ENCODE measurements at regions not wholly inside any gene's neighbourhood (a gene's known extent, or its start where the extent isn't known, plus 50 kb on each side); places are given as distances from the start of the nearest gene placed in this dataset.

DNA sequence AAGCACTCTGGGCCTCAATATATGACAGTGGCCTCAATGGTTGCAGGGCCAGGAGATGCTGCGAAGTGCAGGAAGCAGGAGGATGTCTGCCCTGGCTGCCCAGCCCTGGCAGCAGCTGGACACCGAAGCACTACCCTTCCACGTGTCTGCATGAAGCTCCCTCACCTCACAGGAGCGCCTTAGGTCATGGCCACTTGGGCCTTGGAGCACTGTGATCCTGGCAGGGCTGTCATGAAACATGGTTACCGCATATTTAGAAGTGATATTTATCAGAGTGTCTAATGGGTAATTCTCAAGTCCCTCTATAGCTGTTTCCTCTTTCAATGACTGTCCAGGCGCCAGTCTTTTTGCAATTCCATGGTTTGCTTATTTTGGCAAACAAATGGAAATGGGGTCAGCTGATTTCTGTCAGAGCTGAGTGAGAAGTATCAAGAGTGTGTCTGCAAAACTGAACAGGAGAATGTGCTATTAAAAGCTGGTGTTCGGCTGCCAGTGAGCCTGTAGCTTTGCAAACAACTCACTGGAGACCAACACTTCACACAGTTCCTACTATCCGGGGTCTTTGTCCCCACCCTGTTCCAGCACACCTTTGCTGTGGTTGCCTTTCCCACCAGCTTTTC lies 285.9 kb downstream of the KIF4B start:
- no peak for DNase-seq

DNA sequence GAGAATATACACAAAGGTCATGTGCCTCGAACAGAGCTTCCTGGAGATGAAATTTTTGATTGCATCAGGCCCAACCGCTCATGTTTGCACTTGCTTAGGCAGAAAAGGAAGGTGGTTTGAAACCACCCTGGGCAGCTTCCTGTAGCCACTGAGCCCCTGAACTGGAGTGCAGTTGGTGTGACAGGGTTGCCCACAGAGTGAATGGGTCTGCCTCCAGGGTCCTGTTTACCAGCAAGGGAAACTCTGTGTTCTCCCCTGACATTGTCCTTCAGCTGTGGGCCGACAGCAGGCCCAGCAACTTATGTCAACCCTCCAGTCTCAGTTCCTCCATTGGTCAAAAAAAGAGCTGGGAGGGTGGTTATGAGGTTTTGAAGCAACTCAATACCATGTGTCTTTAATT lies 289.6 kb downstream of the KIF4B start:
- DNase-seq = no peak

DNA sequence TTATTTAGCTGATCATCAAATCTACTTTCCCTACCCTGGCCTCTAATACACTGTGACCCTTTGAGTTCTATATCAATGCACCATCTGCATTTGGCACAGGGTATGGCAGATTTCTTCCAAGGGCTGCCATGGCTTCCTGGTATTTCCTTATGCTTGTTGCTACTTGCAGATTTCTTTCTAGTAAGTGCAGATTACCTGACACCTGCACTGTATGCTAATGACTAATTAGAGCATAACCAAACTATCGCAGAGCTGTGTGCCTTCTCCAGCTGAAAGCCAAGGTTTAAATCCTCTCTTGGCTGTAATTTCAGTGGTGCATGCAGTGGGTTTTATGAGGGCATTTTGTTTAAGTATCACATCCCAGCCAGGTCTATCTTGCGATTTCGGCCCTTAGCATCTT lies 293.7 kb downstream of the KIF4B start:
- DNase-seq = no peak

DNA sequence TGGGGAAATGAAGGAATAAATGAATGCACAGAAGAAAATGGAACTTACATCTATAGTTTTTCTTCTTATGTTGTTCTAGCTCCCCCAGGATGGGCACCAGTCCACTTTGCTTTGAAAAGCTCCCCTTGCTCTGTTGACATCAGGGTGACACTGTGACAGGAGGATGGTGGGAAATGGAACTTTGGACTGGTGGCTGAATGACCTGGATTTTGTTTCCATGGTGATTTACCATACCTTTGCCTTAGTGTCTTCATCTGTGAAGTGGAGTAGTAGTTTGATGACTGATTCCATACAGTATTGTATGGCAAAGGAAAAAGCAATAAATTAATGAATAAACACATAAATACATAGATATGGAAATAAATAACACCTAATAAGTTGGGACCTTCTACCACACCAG lies 294.7 kb downstream of the KIF4B start:
- no peak for DNase-seq

DNA sequence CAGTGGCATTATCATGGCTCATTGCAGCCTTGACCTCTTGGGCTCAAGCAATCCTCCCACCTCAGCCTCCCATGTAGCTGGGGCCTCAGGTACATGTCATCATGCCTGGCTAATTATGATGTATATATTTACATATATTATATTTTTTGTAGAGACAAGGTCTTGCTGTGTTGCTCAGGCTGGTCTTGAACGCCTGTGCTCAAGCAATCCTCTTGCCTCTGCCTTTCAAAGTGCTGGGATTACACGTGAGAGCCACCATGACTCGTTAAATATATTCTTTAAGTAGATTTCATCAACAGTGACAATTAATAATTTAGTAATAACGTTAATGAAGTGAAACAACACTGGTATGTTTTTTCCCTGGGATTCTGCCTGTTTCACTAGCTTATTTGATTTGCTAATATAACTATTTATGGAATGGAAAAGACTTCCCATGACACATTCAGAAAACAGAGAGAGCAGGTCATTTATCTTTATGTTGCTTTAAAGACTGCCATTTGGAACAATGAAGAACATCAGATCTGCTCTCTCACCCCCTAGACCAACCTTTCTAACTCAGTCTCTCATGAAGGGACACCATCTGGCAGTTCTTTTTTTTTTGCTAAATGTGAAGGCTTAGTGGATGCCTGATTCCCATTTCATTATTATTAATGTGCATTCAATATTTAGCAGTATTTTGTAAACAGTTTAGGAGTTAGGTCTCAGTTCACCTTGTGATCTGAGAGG lies 295.6 kb downstream of the KIF4B start:
- no peak for DNase-seq

DNA sequence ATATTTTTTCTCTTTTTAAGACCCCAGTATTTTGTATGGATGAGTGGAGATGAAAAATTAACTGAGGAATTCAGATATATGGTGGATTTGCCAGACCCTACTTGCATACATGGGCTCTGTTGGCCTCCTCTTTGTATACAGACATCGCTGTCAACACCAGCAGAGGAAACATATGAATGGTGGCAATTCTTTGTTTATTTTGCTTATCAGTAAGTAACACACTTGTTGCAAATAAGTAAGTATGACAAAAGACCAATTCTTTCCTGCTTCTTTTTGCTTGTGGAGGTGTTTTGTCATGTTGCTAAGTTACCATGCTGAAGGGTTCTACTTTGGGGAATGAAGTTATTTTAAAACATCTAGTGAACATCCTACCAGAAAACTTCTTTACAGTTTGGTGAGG lies 298.2 kb downstream of the KIF4B start:
- no peak for DNase-seq

DNA sequence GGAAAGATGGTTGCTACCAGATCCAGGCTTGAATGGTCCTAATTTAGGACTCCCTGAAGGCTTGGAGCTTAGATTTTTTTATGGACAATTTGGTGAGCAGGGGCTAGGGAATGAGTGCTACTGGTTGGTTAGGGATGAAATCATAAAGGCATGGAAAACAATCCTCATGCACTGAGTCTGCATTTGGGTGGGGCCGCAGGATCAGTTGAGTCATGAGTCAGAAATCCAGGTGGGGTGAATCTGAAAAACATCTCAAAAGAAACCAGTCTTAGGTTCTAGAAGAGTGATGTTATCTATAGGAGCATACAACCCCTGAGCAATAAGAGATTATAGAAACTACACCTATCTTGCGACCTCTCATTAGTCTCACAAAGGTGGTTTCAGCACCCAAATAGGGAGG lies 300.0 kb downstream of the KIF4B start:
- no peak for DNase-seq

DNA sequence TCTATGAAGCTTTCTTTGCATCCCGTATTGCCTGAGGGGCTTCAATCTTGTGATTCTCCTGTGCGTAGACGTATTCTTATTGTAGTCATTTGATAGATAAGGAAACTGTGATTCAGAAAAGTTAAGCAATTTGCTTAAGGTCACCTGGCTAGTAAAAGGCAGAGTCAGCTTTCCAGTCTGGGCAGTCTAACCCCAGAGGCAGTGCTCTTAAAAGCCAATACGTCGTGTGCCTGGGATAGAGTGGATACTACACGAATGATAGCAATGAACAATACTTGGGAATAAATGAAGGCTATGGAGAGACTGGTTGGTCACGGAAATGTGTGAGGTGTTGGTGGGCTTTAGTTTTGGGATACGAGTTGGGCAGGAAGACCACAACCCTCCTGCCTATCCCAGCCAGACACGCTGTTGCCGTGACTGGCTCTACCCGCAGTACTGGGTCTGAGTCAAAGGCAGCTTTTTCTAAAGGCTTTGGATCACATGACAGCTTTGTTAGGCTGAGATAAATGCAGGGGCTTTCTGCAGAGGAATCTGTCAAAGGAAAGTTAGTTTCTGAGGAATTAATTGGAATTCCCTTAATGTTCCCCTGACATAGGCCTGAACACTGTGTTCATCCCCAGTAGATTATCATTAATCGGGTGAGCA lies 302.6 kb downstream of the KIF4B start:
- no peak for DNase-seq

DNA sequence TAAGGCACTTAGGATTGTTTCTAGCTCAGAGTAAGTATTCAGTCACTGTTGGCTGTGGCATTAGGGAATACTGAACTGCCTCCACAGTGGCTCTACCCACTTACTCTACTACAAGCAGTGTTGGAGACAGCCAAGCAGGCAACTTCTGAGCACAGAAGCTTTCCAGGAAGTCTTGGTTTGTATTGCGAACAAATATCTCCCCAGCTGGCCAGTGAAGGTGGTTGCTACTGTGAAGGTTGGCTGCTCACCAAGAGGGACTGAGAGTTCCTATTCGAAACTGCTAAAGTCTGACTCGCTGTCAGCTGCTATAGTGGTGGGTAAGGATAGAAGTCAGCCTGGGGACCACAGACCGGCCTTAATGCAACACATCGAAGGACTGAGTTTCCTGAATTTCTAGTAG lies 319.1 kb downstream of the KIF4B start:
- no peak for DNase-seq

DNA sequence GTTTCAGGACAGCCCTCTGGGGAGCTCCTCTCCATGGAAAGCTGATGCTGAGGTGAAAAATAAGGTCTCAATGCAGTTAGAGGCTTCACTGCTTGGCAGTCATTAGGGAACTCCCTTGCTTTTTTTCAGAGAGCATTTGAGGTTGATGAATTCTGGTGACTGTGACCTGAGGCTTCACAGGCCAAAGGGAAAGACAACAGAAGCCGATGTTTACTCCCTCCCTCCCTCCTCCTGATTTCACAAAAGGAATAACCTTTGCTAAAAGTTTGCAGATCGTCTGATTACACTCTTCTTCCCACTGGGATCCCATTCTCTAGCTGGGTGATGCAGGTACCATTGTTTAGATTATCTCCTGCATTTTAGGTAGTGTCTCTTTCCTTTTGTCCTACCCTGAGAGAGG lies 329.4 kb downstream of the KIF4B start:
- DNase-seq = no peak

DNA sequence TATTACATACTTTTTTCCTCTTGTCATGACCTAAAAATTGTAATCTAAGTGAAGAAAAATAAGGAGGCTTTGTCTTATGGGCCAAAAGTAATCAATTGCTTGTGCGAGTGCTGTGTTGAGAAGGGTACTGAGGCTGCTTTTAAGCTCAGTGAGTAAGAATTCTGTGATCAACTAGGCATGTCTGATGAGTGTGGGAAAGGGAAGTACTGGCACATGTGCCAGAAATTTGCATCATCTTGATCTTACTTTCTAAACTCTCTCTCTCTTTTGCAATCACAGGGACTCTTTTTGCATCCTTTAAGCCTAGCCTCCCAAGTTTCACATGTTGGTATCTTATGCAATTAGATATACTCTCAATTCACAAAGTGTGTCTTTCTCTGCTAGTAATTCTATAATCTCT lies 329.9 kb downstream of the KIF4B start:
- DNase-seq = no peak

DNA sequence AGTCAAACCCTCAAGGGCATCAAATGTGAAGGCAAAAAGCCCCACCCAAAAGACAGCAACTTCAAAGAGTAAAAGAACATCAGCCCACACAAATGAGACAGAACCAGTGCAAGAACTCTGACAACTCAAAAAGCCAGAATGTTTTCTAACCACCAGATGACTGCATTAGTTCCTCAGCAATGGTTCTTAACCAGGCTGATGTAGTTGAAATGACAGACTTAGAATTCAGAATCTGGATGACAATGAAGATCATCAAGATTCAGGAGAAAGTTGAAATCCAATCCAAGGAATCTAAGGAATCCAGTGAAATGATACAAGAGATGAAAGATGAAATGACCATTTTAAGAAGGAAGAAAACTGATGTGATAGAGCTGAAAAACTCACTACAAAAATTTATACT lies 339.7 kb downstream of the KIF4B start:
- DNase-seq = no peak

DNA sequence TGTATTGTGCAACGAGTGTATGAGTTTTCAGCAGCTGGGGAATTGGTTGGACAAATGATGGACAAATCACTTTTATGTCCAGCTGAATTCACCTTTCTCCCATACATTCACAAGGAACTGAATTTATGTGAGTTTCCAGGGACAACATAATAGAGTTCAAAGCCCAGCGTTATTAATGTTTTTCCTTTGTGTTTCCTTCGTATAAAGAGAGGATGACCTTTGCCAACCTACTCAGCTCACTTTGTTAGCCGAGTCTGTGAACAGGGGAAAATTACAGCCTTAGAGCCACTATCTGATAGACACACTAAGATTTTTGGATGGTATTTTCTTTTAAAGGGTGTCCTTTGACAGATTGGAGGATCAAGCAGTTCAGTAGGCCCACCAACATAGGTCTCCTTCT lies 352.5 kb downstream of the KIF4B start:
- no peak for DNase-seq

DNA sequence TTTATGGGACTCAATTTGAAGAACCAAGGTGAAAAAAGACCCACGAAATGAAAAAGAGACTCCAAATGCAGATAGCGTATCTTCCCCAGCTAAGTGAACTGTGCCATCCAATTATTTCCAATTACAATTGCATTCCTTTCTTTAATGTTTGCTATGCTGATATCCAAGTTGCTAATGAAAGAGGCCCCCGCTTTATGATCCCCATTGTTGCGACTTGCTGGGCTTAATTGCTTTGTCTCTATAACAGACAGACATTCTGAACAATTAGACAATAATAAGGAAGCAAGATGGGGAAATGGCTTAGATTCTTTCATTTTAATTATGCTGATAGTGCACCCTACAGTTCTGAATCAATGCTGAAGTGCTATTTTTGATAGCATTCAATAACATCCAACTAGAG lies 354.3 kb downstream of the KIF4B start:
- DNase-seq = no peak

DNA sequence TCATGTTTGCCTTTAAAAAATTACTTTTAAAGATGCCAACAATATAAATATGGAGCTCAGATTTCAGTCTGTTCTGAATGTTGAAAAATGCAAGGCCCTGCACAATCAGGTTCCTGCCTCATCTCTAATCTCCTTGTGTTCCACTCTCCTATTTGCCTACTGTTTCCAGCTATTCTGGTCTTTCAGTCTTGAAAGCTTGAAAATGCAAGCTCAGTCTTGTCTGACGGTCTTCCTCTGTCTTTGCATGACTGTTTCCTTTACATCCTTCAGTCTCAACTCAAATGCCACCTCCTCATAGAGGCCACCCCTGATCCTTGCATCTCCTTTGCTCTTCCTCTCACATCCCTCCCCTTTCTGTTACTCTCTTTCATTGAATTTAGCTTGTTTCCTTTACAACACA lies 354.9 kb downstream of the KIF4B start:
- DNase-seq = no peak

DNA sequence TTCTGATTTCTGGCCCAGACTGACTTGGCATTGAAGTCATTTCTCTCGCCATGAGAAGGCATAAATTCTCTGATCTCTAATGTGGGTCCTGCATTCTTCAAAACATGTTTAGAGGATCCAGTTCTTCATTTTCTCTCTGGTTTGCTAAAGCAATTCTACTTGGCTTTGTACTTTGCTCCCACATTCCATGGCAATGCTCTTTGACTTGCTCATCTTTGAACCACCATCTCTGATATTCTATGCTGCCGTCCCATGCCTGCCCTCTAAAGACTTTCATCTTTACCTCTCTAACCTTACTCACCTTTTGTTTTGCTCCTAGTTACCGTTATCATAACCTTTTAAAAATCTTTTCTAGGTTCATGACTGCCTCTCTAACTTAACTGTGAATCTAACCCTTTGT lies 366.9 kb downstream of the KIF4B start:
- no peak for DNase-seq

DNA sequence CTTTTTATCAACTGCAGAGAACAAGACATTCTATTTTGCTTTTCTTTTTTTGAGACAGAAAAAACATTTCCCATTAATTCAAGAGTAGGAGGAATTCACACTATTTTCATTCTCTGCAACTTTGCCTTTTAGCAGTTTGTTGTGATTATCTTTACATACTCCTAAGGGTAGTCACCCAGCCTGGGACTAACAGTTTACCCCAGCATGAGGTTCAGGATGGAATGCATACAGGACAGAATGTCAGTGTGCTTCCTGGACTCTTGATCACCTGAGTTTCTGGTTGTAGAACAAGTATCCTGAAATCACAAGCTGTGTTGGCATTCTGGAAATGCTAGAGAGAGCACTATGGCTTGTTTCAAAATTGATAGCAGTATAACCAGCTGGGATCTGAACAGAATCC lies 368.1 kb downstream of the KIF4B start:
- no peak for DNase-seq

DNA sequence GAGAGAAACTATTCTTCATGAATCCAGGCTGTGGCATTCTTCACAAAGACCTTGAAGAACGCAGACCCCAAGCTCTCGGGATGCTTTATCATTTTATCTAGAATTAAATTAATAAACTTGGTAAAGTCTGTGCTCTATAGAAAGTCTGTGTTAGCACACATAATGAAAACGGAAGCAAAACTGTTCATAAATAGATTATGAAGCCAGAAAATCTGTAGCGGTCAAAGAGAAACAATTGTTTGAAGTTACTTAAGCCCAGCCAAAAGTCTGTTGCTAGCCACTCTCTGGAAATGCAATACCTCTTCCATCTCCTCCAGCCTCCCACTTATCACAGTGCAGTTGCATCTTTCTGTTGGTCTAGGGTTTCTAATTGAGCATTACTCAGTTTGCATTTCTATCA lies 375.9 kb downstream of the KIF4B start:
- DNase-seq = no peak

DNA sequence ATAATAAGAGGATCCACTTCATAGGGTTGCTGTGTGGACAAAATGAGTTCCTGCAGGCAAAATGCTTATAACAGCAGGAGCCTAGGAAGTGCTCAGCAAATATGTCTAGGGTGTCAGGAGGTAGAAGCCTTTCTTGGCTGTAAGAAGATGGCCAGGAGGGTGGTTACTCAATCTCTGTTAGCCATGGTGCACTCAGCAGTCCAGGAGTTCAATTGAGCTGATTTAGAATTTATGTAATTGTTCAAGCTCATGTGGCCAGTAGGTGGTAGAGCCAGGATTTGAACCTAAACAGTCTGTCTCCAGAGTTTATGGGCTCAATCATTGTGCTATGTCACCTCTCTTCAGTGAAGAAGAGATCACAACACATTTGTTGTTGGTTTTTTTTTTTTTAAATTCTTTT lies 381.2 kb downstream of the KIF4B start:
- DNase-seq = peak in 1 of 2 experiments; percentile 16

DNA sequence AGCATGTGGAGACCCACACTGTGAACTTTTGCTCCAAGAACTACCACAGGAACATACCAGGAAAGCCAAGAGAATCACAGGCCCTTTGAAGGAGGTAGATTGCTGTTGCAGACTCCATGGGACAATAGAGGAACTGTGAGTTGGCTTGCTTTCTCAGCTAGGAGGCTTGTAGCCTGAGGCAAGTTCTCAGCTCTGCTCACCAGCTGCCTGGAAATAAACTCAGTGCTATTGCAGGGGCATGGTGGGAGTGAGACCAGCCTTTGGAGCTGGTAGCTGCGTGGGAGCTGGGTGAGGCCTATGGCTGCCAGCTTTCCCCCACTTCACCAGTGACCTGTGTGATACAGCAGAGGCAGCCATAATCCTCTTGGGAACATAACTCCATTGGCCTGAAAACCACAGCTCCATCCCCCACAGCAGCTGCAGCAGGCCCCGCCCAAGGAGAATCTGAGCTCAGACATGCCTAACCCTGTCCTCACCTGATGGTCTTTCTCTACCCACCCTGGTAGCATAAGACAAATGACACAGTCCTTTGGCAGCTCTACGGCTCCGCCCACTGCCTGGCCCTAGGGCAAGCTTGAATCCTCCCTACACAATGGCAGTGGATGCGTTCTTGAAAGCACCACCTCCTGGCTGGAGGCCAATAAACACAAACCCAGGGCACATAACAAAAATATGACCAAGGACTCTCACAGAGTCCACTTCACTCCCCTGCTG lies 389.5 kb downstream of the KIF4B start:
- DNase-seq = peak in 1 of 2 experiments; percentile 12

DNA sequence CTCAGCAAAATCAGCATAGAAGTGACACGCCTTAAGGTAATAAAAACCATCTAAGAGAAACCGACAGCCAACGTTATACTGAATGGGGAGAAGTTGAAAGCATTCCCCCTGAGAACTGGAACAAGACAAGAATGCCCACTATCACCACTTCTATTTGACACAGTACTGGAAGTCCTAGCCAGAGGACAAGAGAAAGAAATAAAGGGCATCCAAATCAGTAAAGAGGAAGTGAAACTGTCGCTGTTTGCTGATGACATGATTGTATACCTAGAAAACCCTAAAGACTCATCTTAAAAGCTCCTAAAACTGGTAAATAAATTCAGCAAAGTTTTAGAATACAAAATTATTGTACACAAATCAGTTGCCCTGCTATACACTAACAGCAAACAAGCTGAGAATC lies 393.3 kb downstream of the KIF4B start:
- no peak for DNase-seq

DNA sequence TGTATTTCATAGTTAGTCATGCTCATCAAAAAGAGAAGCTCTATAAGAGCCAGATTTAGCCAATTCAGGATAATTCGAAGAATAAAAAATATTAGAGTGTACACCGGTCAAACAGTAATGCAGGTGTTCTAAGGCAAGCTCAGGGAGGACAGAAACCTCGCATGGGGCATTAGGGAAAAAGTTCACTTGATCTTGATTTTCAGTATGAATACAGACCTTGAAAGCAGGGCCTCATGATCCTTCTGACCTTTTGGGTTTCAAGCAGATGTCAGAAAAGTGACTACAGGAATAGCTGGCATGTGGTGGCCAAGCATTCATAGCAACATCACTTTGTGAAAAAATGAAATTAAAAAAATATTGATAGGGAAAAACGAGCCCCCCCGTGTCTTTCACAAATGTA lies 394.9 kb downstream of the KIF4B start:
- DNase-seq = no peak

DNA sequence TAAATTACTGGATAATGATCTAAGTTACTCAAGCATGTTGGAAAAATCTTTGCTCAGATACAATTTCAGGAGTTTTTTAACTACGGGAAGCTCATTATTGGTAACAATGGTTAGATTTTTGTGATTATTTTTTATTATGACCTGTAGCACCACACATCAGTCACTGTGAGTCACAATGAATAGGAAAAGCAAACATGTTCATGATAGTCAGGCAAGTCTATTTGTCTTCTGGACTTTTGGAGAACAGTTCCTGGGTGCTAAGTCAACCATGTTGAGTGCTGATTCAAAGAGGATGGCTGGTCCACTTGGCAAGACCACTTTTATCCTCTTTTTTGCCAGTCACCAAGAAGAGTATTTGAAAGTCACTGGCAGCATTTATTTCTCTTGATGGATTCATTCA lies 403.2 kb downstream of the KIF4B start:
- DNase-seq = no peak

All from NCI-H2081 (cell line).